ENCODE measurements at regions not wholly inside any gene's neighbourhood (a gene's known extent, or its start where the extent isn't known, plus 50 kb on each side); places are given as distances from the start of the nearest gene placed in this dataset.
"Not testable (repeated sequence)": the region's sequence is repeated elsewhere in the genome, so short reads cannot be mapped to it uniquely, and the experiment has no call there.

DNA sequence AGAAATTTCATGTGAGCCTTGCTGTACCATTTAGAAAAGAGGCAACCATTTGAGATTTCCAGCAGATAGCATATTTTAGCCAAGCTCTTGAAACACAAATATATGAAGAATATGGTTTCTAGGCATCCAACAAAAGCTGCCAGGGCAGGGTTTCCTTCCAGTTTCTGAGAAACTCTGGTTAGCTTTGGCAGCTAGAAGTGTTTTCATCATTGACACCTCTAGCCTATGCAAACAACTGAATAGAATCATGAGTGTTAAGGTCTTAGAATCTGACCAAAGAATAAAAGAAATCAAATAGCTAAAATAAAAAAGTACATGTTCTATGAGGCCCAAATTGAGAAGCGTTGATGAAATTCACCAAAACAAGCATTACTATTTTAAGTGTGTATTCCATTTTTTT is 188.1 kb downstream of the TMEM167A start:
- no peak for DNase-seq (ENCODE audit: low read depth)

DNA sequence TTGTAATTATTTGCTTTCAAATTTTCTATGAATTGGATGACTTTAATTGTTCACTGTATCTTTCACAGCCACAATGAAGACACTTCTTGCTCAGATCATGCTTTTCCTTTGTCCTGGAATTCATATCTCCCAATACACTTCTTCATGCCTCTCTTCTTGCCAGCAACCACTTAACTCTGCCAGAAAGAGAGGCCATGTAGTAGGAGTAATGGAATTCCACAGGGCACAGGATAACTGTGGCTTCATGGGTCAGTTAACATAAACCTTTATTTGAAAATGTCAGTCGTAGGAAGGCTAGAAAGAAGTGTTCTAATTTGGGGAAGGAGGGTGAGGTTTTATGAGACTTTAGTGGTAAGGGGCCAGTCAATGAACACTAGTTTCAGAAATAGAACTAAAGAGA is 190.3 kb downstream of the TMEM167A start:
- DNase-seq (ENCODE audit: low read depth) = no peak

DNA sequence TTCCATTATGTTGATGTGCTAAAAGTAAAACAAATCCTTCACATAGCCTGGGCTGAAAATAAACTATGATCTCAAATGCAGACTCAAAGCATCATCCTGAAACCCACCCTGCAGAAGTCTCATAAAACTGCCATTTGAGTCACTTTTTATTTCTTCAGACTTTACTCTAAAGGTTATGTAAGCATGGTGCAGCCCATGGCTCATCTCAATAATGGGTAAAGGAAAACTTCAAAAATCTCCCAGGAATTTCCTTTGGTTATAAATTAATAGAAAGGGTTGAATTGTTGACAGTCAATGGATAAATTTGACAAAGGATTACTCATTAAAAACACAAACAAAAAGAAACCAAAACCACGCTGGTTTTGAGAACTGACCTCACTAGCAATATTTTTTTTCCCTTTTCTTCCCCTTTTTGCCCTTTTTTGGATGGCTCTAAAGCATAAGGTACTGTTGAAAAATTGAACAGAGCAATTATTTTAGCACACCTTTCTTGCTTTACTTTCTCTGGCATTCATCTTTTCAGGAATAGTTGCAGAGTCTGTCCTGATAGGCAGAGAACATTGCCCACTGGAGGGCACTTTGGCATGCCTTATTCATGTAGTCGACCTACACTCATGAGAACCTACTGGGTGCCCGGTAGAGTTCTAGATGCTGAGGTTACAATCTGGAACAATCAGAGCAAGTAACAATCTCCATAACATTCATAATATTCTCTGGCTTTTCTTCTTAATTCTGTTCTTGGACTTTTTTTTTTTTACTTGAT is 191.4 kb downstream of the TMEM167A start:
- no peak for DNase-seq (ENCODE audit: low read depth)

DNA sequence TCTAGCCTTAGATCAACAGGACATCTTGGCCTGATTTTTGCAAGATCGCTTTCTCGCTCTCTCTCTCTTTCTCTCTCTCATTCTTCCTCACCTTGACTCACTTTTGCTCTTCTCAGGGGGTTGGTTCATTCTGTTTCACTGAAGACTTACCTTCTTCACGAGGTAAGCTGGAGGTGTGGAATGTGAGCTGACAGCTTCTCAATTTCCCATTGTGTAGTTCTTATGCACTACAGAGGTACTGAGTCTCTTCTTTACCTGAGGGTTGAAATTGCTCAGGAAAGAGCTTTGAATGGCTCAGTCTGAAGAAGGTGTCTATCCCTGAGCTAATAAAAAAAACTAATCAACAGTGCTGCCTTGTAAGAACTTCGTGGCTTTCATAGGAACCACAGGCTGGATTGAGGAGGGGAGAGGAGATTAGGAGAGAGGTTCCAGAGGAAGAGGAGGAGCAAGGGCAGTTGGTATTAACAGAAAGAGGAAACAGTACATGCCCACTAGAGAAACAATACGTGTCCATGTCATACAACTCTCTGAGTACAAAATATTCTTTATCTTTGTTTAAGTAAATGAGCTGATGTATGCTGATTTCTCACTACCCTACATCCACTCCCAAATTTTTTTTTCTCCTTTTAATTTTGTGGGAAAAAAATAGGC is 192.2 kb downstream of the TMEM167A start:
- DNase-seq (ENCODE audit: low read depth) = no peak

DNA sequence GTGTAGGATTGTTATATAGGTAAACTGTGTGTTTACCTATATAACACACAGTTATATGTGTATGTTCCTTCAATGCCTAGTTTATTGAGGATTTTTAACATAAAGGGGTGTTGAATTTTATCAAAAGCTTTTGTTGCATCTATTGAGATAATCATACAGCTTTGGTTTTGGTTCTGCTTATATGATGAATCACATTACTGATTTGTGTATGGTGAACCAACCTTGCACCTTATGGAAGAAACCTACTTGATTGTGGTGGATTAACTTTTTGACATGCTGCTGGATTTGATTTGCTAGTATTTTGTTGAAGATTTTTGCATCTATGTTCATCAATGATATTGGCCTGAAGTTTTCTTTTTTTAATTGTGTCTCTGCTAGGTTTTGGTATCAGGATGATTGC is 194.9 kb downstream of the TMEM167A start:
- DNase-seq (ENCODE audit: low read depth) = no peak

DNA sequence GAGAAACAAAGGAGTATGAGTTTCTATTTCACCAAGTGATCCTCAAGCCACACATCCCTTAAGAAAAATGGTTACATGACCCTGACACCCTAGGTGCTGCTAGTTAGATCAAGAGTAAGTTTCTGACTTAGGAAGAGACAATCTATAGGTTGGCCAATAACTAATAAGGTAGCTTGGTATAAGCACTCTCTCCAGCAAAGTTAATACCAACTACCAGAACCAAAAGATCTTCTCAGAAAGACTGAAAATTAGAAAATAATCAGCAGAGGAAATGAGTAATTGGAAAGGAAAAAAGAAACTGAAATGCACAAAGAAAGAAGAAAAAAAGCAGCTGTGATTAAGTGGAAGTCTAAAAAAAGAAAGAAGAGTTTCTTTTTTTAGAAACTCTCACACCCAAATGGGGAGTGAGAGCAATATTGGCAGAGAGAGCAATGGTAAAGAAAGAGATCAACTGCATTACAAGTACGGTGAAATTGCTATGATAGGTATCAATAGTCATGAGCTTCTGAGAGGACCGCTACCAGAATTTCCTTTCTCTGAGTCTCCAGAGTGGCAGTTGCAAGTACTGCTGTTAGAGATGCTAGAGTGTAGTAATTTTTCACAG is 195.5 kb downstream of the TMEM167A start:
- DNase-seq (ENCODE audit: low read depth) = no peak

DNA sequence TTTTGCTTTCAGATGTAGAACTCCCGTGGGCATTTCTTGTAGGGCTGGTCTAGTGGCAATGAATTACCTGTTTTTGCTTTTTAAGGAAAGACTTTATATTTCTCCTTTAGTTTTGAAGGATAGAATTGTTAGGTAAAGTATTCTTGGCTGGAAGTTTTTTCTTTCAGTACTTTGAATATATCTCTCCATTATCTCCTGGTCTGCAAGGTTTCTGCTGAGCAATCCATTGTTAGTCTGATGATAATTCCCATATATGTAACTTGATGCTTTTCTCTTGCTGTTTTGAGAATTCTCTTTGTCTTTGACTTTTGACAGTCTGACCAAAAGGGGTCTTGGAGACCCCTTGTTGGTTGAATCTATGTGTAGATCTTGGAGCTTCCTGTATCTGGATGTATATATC is 198.1 kb downstream of the TMEM167A start:
- no peak for DNase-seq (ENCODE audit: low read depth)

DNA sequence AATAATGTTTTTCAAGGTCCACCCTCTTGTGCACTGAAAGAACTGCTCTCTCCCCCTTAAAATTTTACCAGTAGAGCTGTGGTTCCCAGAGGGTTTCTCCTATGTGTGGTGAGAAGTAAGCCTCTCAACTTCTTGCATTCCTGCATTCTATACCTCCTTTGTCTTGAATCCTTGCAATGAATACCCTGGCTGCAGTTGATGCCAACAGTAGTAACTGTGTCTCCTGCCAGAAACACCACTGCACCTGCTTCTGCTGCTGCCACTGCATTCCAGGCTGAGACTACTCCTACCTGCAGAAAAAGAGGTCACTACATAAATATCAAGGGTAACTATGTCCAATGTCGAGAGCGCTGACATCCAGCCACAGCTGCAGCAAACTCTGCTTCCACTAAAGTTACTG is 203.7 kb downstream of the TMEM167A start:
- DNase-seq (ENCODE audit: low read depth) = no peak

DNA sequence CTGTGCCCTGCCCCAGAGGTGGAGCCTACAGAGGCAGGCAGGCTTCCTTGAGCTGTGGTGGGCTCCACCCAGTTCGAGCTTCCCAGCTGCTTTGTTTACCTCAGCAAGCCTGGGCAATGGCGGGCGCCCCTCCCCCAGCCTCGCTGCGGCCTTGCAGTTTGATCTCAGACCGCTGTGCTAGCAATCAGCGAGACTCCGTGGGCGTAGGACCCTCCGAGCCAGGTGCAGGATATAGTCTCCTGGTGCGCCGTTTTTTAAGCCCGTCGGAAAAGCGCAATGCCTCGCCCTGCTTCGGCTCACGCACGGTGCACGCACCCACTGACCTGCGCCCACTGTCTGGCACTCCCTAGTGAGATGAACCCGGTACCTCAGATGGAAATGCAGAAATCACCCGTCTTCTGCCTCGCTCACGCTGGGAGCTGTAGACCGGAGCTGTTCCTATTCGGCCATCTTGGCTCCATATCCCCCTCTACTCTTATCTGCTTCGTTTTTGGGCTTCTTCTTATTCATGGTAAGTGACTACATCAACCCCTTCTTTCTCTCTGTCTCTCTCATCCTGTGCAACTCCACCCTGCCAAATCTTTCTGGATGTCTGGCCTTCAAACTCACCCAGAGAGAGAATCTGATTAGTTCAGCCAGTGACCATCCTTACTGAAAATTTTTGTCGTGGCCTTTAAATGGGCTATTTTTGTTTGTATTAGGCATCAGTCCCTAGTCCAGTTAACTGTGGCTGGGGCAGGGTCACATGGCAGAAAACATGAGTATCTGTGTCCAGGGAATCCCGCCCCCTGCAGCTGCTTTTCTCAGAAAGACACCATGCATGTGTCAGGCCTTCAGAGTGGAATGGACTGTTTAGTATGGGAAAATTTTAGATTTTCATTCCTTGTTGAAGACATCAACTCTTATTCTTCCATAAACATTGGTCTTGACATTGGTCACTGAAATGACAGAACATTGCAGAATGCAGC is 204.6 kb downstream of the TMEM167A start:
- DNase-seq (ENCODE audit: low read depth) = not testable (repeated sequence)

DNA sequence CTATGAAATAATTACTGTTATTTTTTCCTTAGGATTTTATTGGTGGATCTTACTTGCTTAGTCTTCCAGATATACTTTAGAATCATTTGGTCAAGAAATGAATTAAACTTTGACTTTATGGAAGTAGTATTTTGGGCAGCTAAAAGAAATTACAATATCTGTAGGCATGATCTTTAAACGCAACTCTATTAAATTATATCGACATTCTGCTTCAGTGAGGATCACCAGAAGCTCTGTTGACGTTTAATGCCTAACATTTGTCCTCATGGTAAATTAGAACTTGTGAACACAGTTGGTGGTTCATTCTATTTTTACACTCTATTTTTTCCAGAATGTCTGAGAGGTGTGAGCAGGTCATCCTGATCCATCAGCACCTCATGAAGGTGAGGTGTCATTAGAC is 211.6 kb downstream of the TMEM167A start:
- no peak for DNase-seq (ENCODE audit: low read depth)

DNA sequence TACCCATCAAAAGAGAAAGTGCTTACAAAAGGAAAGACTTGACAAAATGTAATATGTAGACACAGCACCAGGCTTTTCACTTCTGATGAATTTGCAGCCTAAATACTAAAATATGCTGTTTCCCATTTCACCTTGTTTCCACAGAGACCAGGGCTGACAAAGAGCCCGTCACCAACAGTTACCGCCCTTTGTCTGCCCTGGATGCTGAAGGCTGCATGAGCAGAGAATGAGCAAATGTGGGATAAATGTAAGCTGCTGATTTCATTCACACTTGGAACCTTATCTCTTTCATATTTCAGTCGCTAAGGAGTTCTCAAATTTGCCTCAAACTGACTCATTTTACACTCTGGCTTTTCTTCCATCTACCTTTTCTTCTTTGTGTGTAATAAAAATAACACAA is 213.9 kb downstream of the TMEM167A start:
- no peak for DNase-seq (ENCODE audit: low read depth)

DNA sequence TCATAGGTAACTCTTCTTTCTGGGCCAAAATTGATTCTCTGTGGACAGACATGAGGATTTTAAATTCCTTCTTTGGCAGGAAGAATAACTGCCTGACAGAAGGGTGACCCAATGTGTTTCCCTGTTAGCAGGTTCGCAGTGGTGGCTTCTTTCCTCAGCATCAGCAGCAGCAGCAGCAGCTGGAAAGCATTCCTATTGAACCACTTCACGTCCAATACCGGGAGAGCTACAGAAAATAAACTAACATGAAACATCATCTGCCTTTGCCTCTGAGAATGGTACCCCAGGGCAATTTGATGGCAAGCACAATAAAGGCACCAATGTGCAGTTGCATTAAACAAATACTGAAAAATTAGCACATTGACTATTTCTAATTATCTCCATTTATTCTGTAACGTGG is 214.5 kb downstream of the TMEM167A start:
- no peak for DNase-seq (ENCODE audit: low read depth)

DNA sequence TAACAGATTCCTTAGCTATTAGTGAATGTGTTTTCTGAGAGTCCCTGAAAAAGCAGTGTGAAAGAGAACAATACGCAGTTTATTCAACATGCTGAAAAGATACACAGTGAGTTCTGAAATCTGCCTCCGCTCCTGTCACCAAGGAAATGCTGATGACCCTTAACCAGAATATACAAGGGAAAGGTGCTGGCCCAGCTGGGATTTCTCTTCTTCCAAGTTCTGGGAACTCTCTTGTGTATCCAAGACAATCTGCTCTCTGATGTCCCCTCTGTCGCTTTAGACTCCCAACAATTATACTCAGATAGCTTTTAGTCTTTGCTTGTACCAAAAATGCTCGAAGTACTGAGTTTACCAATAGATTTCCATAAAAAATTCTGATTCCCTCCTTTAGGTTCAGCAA is 214.9 kb downstream of the TMEM167A start:
- DNase-seq (ENCODE audit: low read depth) = no peak

DNA sequence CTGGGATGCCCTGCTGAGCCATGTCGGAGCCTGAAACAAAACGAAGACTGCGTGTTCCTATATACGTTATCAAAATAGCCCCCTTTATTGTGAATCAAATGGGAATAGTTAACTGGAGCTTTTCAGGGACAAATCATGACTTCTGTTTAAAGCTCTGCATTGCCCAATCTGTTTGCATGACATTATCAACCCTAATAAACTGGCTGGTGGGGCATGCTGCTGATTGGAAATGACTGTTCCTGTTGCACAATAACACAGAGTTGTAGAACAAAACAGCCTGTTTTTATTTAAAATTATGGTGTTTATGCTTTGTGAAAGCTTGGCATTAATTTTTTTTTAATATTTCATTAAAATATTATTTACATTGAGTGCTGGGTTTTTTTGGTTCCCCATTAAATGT is 215.5 kb downstream of the TMEM167A start:
- no peak for DNase-seq (ENCODE audit: low read depth)

DNA sequence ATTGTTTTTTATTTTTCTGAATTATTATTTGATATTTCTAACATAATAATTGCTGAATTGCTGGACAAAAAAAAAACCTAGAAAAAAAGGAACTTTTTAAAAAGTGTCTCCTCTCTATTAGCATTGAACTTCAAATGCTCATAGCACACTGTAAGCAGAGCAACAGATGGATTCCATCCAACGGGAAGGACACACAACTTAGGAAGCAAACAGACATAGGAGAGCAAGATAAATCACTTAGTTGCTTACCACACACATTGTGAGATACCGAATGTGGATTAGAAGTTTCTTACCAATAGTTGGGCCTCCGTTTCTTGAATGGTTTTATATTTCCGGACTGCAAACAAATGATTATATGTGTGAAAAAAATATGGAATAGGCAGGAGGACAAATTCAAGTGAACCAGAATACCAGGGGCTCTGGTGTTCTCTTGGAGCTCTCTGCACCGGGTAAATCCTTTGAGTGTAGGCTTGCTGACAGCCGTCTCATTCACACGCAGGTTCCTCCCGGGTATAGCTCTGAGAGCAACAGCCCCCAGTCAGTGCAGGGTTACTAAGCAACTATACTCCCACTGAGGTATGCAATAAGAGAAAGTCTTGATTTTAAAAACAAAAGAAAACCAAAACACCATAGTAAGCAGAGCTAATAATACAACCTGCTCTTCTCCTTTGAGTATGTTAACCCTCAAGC is 217.6 kb downstream of the TMEM167A start:
- DNase-seq (ENCODE audit: low read depth) = no peak

DNA sequence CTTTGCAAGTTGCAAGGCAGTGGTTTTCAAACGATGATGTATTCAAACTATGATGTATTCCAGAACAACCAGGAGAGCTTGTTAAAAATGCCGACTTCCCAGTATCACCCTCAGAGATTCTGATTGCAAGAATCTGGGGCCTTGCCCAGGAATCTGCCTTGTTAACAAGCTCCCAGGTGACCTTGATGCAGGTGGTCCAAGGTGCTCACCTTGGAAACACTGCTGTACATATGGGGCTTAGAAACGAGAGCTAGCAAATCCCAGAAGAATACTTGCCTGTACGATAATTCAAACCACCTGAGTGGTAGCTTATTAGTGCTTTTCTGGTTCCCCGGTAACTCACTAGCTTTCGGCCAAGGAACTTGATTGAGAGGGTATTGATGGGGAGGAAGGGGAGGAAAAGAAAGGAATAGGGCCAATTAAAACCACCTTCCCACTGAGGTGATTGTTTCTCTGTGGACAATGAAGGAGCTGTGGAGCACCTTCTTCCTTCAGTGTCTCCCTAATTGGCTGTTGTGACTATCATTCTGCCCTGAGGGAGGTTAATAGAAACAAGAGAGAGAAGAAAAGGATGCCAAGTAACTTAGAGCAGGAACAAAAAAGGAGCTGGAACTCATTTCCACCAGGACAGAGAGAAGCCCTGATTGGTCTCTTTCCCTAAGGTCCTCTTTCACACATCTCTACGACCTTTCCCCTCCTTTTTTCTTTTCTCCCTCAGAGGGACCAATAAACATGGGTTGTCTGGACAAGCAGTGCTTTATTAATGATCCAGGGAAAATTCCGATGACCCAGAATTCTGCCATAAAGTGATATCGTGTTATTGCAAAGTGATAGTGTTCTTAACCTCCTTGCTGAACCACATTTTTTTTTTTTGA is 218.8 kb downstream of the TMEM167A start:
- no peak for DNase-seq (ENCODE audit: low read depth)

DNA sequence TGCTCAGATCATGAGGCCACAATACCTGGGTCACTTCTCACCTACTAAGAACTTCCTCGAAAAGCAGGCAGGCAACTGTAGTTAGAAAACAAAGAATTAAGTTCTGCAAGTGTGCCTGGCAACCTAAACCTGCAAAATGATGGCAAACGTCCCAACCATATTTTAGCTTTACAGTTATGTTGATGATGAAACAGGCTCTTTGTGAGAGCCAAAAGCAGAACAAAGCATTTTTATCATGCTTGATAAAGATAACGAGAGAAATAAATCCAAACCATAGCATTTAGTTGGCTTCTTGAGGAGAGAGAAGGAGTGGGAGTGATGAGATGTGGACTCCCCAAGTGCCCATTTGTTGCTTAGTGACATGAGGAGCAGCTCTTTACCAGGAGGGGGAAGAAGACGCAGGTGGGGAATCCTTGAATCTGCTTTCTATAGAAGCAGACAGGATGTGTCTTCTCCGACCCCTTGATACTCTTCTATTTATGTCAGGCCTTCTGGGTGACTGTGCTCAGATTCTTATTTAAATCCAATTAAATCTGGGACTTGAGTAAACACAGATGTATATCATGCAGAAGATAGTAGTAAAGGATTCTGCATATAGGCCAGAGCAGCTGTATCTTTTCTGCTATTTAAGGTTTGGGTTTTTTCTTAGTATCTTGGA is 221.2 kb downstream of the TMEM167A start:
- DNase-seq (ENCODE audit: low read depth) = no peak

DNA sequence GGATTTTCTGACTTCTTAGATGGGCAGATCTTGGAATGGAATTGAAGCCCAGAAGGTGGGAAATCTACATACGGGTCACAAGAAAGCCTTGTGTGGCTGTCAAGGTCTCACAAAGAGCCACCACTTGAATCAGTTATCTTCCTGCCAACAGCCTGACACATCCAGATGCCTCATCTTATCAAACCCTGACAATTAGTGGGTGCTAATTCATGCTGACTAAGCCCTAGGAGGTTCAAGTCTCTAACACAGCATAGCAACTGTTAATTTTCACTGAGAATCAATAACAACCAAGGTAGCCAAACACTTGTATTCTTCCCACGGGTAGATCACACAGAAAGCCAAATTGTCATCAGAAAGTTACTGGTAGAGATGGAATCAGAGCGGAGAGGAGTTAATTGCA is 222.2 kb downstream of the TMEM167A start:
- no peak for DNase-seq (ENCODE audit: low read depth)

DNA sequence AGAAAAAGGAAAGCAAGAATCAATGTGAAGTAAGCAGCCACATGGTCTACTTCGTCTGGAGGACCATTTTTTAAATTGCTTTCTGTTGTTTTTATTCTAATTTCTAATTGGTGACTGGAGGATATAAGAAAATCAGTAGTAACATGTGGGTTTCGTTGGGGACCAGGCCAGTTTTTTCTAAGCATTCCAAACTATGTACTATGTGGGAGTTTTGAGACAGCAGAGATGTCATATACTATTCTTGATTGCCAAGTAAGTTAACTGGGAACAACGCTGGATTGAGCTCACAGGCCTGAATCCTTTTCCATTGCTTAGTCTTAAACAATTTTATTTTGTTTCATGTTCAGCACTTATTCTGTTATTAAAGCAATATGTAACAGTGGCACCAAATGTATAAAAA is 225.7 kb downstream of the TMEM167A start:
- DNase-seq (ENCODE audit: low read depth) = no peak

DNA sequence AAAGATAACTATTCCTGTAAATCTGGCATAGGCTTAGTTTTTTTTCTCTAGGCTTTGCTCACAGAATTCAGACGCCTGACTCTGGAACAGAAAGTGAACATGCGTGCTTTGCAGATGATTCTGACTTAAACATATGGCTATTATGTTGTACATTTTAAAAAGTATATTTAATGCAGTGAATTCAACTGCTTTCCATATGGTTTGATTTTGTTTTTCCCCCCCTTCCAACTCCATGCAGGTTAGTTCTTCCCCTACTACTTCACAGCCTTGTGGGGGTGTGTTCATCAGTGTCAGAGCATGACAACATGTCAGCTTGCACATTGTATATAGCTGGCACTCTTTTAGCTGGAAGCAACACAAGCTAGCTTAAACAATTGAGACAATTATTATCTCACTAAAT is 226.8 kb downstream of the TMEM167A start:
- no peak for DNase-seq (ENCODE audit: low read depth)

All from T follicular helper cell (primary cell).